ENCODE measurements at regions not wholly inside any gene's neighbourhood (a gene's known extent, or its start where the extent isn't known, plus 50 kb on each side); places are given as distances from the start of the nearest gene placed in this dataset.

- no peaks in the 10 kb centered on the region for H3K9me3 ChIP-seq (replicated peaks; ENCODE audit: control insufficient read depth, insufficient read depth, low read length)
- TF ChIP-seq CHD1 (IDR thresholded peaks at IDR 0.05; ENCODE audit: low read depth, low read length), result no peak
- no peak for TF ChIP-seq MXI1 (IDR thresholded peaks at IDR 0.05; ENCODE audit: low read depth, low read length)
- no peak for TF ChIP-seq CBX5 (IDR thresholded peaks at IDR 0.05; ENCODE audit: low read depth)
- no peak for TF ChIP-seq MYB (IDR thresholded peaks at IDR 0.05; ENCODE audit: borderline replicate concordance, low read depth, low read length)
- TF ChIP-seq SREBF2 (IDR thresholded peaks at IDR 0.05; ENCODE audit: low read length), result no peak
- no peak for TF ChIP-seq PML (IDR thresholded peaks at IDR 0.05; ENCODE audit: low read length)
- no peak for TF ChIP-seq PAX5 (IDR thresholded peaks at IDR 0.05; ENCODE audit: borderline replicate concordance, low read depth, low read length)
- TF ChIP-seq KLF5 (IDR thresholded peaks at IDR 0.05; ENCODE audit: partially characterized antibody), result no peak
- TF ChIP-seq POLR2AphosphoS2 (IDR thresholded peaks at IDR 0.05; ENCODE audit: low read depth, low read length), result no peak
- TF ChIP-seq FOS (IDR thresholded peaks at IDR 0.05; ENCODE audit: borderline replicate concordance, extremely low read depth, insufficient read length), result no peak
- no peak for TF ChIP-seq TARDBP (IDR thresholded peaks at IDR 0.05; ENCODE audit: borderline replicate concordance)
- no peak for TF ChIP-seq POU2F2 (IDR thresholded peaks at IDR 0.05; ENCODE audit: borderline replicate concordance, low read depth, low read length)
- H3K4me2 ChIP-seq (ENCODE audit: control insufficient read depth, insufficient read depth), result no peak overlapping the region
- ChIA-PET RAD21 (ENCODE audit: unreplicated experiment) (no interaction called here), POLR2A (no interaction called here), CTCF (interaction anchor here (0.6 kb wide), 1 partner anchor 173 kb away, joined by 3 read pairs; no protein-coding TSS in a partner anchor), SMC1A (ENCODE audit: uncharacterized antibody, unreplicated experiment) (no interaction called here)
- H3K27ac ChIP-seq (ENCODE audit: control insufficient read depth, insufficient read depth), result no peak overlapping the region
- DNase-seq (ENCODE audit: low read depth, low spot score) (no peak), ATAC-seq (no peak), FAIRE-seq (no peak)
- intact Hi-C loops (cut with micrococcal nuclease; ENCODE audit: unreplicated experiment) (no loop called here), in situ Hi-C loops (cut with MboI) (no loop called here)
- H4K20me1 ChIP-seq (ENCODE audit: control insufficient read depth, insufficient read depth), result no peaks in the 10 kb centered on the region
- BruUV-seq (replicated peaks), result no TSS peak
- H3K27me3 ChIP-seq (replicated peaks in 1 of 2; ENCODE audit: control insufficient read depth in 2 of 2, insufficient read depth in 2 of 2, low read length in 1 of 2), result no peaks in the 10 kb centered on the region
- no peaks in the 10 kb centered on the region for H3K4me1 ChIP-seq (ENCODE audit: control insufficient read depth, insufficient read depth, low read length)
- H3K79me2 ChIP-seq (ENCODE audit: control insufficient read depth, insufficient read depth, low read length), result no peaks in the 10 kb centered on the region
- 0% methylated on average over 2 of the region's 2 CpGs for WGBS (ENCODE audit: insufficient coverage, insufficient replicate concordance, low lambda C conversion rate, missing lambda C conversion rate)
- no peak overlapping the region for H2AFZ ChIP-seq (ENCODE audit: control insufficient read depth, low read depth, low read length)
- H3K9ac ChIP-seq (ENCODE audit: control insufficient read depth, insufficient read depth, low read length), result no peak overlapping the region
- H3K36me3 ChIP-seq (ENCODE audit: control insufficient read depth in 2 of 2, insufficient read depth in 2 of 2, low read length in 1 of 2), result no peaks in the 10 kb centered on the region
- H3K4me3 ChIP-seq, result no peak overlapping the region
These were observed 505.0 kb downstream of the HS3ST4 start for GRCh38 chr16:26196802-26197201.

Data from GM12878 (cell line).